ENCODE measurements at regions not wholly inside any gene's neighbourhood (a gene's known extent, or its start where the extent isn't known, plus 50 kb on each side); places are given as distances from the start of the nearest gene placed in this dataset.

- no peaks in the 10 kb centered on the region for H3K4me1 ChIP-seq (ENCODE audit: insufficient read depth)
- H3K9me2 ChIP-seq (replicated peaks; ENCODE audit: insufficient read depth), result no peaks in the 10 kb centered on the region
- H3K4me2 ChIP-seq, result no peak overlapping the region
- H4K20me1 ChIP-seq (ENCODE audit: insufficient read depth, poor library complexity, severe bottlenecking), result no peaks in the 10 kb centered on the region
- 91% methylated on average over 18 of the region's 28 CpGs for WGBS (ENCODE audit: low lambda C conversion rate, missing lambda C conversion rate)
- no peak overlapping the region for H3K4me3 ChIP-seq
- TF ChIP-seq EZH2 (IDR thresholded peaks at IDR 0.05; ENCODE audit: borderline replicate concordance), result no peak
- TF ChIP-seq CTCF (IDR thresholded peaks at IDR 0.05; ENCODE audit: poor library complexity), result no peak
- no peak for DNase-seq (ENCODE audit: low spot score)
- no peaks in the 10 kb centered on the region for H3K79me2 ChIP-seq
- H3K27ac ChIP-seq, result no peak overlapping the region
- H3K36me3 ChIP-seq (replicated peaks; ENCODE audit: insufficient read depth, low read depth), result no peaks in the 10 kb centered on the region
- no peaks in the 10 kb centered on the region for H3K9me3 ChIP-seq (ENCODE audit: low read depth)
- no peak overlapping the region for H2AFZ ChIP-seq
- no peaks in the 10 kb centered on the region for H3K27me3 ChIP-seq
Measured at GRCh38 chr6:170157567-170158218, 133.2 kb downstream of the DLL1 start.

DNA sequence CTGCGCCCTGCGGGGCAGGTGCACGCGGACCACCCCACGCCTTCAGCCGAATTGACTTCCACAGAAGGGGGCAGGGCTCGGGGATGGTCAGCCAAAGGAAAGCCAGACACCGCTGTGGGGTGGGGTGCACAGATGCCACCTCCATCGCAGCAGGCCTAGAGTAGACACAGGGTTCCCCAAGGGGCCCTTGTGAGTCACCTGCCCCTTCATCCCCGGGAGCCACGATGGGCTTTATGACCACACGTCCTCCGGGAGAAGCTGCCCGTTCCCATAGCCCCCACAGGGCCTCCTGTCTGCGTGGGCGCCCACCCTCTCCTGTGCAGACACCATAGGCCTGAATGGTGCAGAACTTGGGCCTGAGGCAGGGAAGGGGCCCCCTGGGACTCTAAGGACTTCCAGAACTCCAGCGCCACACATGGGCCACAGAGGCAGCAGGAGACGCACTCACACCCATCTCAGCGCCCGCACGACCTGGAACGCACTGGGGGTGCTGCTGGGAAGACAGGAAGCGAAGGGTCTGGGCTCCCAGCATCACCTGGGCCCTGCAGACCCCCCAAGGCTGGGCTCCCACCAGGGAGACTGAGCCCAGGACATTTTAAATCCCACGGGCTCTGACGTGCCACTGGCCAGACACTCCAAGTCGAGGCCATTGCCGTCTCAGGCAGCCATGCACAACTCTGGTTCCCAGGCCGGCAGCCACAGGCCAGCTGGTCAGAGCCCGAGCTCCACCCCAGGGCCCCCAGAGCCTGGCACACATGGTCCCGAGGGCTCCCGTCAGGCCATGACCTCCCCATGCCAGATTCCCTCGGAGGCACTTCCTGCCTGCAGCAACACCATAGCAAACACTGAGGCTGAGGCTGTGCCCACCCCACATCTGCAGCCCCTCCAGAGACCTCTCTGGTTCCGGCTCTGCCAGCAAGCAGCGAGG, 134.2 kb downstream of the DLL1 start:
- Histone ChIP-seq H3K27me3 (no peaks in the 10 kb centered on the region), H3K4me2 (no peak overlapping the region), H3K36me3 (replicated peaks; ENCODE audit: insufficient read depth, low read depth) (no peaks in the 10 kb centered on the region), H3K9me3 (ENCODE audit: low read depth) (no peaks in the 10 kb centered on the region), H3K4me1 (ENCODE audit: insufficient read depth) (no peaks in the 10 kb centered on the region), H3K79me2 (no peaks in the 10 kb centered on the region), H3K4me3 (no peak overlapping the region), H4K20me1 (ENCODE audit: insufficient read depth, poor library complexity, severe bottlenecking) (no peaks in the 10 kb centered on the region), H2AFZ (no peak overlapping the region), H3K27ac (no peak overlapping the region), H3K9me2 (replicated peaks; ENCODE audit: insufficient read depth) (no peaks in the 10 kb centered on the region)
- no peak for DNase-seq (ENCODE audit: low spot score)
- WGBS (ENCODE audit: low lambda C conversion rate, missing lambda C conversion rate), result 92% methylated on average over 33 of the region's 34 CpGs
- TF ChIP-seq CTCF (IDR thresholded peaks at IDR 0.05; ENCODE audit: poor library complexity) (no peak), EZH2phosphoT487 (IDR thresholded peaks at IDR 0.05; ENCODE audit: low read depth, severe bottlenecking, unreplicated experiment) (no peak), EZH2 (IDR thresholded peaks at IDR 0.05; ENCODE audit: borderline replicate concordance) (no peak)

DNA sequence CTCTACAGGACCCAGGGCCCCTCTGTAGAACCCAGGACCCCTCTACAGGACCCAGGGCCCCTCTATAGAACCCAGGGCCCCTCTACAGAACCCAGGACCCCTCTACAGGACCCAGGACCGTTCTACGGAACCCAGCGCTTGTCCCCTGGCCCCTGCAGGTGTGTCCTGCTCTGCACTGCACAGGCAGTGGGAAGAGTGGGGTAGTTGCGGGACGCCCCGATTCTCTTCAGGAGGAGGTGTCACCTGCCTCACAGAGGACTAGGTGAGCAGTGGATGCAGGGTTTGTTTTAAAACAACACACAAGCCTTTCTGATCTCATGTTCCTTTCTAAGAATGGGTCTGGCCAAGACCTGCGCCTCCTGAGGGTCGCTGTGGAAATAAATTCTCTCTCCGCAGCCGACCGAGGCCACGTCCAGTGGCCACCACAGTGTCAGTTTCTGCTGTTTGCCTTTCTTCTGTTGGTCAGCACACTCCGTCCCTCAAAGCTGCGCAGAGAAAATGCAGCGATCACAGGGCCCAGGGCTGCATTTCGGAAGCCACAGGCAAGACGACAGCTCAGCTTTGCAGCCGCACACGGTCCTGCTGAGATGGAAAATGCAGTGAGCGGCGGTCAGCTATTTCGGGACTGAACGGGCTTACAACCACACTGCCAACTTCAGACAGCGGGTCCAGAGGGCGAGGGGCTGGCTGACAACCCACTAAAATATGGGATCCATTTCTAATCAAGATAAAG, 135.2 kb downstream of the DLL1 start:
- Histone ChIP-seq H3K27ac (no peak overlapping the region), H3K4me1 (ENCODE audit: insufficient read depth) (no peaks in the 10 kb centered on the region), H2AFZ (no peak overlapping the region), H3K9me2 (replicated peaks; ENCODE audit: insufficient read depth) (no peaks in the 10 kb centered on the region), H4K20me1 (ENCODE audit: insufficient read depth, poor library complexity, severe bottlenecking) (no peaks in the 10 kb centered on the region), H3K79me2 (no peaks in the 10 kb centered on the region), H3K4me3 (no peak overlapping the region), H3K9me3 (ENCODE audit: low read depth) (no peaks in the 10 kb centered on the region), H3K36me3 (replicated peaks; ENCODE audit: insufficient read depth, low read depth) (no peaks in the 10 kb centered on the region), H3K27me3 (no peaks in the 10 kb centered on the region), H3K4me2 (no peak overlapping the region)
- TF ChIP-seq EZH2phosphoT487 (IDR thresholded peaks at IDR 0.05; ENCODE audit: low read depth, severe bottlenecking, unreplicated experiment), result no peak
- TF ChIP-seq CTCF (IDR thresholded peaks at IDR 0.05; ENCODE audit: poor library complexity), result no peak
- no peak for TF ChIP-seq EZH2 (IDR thresholded peaks at IDR 0.05; ENCODE audit: borderline replicate concordance)
- WGBS (ENCODE audit: low lambda C conversion rate, missing lambda C conversion rate), result 84% methylated on average over 25 of the region's 25 CpGs
- no peak for DNase-seq (ENCODE audit: low spot score)
